ENCODE measurements at regions not wholly inside any gene's neighbourhood (a gene's known extent, or its start where the extent isn't known, plus 50 kb on each side); places are given as distances from the start of the nearest gene placed in this dataset.

- no peak for TF ChIP-seq CTCF (IDR thresholded peaks at IDR 0.05)
- TF ChIP-seq PREB (CRISPR knock-in tag; IDR thresholded peaks at IDR 0.05; ENCODE audit: borderline replicate concordance): no peak
- TF ChIP-seq CREB1 (CRISPR knock-in tag; IDR thresholded peaks at IDR 0.05): no peak
- TF ChIP-seq FOXP1 (CRISPR knock-in tag; IDR thresholded peaks at IDR 0.05; ENCODE audit: borderline replicate concordance): no peak
These were observed 99.7 kb downstream of the RBM43 start for GRCh38 chr2:151161821-151162551.

All from WTC11 (cell line).